ENCODE measurements at regions not wholly inside any gene's neighbourhood (a gene's known extent, or its start where the extent isn't known, plus 50 kb on each side); places are given as distances from the start of the nearest gene placed in this dataset.

DNA sequence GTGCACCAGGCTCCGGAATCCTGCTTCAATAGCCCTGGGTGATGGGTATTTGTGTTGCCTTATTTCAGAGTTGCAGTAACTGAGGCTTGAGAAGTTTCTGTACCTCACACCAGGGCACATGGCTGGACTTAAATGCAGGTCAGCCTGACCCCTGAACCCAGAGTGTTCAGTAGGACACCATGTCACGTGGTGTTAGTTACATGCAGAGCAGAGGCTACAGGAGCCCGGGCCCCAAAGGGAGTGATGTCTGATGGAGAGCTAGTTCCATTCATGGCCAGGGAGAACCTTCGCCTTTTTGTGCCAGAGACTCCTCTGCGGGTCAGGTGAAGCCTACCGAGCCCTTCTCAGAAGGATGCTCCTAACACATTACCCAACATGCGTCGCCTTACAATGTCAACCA lies 161.4 kb upstream of the CST7 start:
- Histone ChIP-seq H3K4me2 (ENCODE audit: low read length) (no peak overlapping the region), H3K9me3 (replicated peaks; ENCODE audit: low read length) (no peaks in the 10 kb centered on the region), H3K27me3 (ENCODE audit: control insufficient read depth, insufficient read depth, low read length) (peaks cover 13% of the 10 kb centered on the region), H3K4me3 (ENCODE audit: low read length) (no peak overlapping the region), H3K4me1 (ENCODE audit: control insufficient read depth, insufficient read depth, low read length) (peaks cover 11% of the 10 kb centered on the region), H3K9ac (ENCODE audit: low read depth, low read length) (no peak overlapping the region), H3K36me3 (ENCODE audit: insufficient read depth, low read length) (no peaks in the 10 kb centered on the region)

DNA sequence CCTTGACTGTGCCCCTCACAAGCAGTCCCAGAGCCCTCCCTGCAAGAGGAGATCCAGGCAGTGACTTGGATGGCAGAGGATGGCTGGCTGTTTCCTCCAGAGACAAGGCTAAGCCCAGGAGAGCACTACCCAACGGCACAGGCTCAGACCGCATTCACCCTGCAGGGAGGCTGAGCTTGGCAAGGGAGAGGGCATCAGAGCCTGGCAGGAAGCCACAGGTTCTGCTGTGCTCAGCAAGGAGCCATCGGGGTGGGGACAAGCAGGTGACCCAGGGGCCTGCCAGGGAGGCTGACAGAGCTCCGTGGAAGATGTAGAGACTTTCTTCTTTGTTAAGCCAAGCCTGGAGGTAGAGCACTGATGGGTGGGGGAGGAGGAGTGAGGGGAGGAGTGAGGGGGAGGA lies 159.2 kb upstream of the CST7 start:
- Histone ChIP-seq H3K4me3 (ENCODE audit: low read length) (no peak overlapping the region), H3K9ac (ENCODE audit: low read depth, low read length) (no peak overlapping the region), H3K27me3 (ENCODE audit: control insufficient read depth, insufficient read depth, low read length) (no peaks in the 10 kb centered on the region), H3K4me1 (ENCODE audit: control insufficient read depth, insufficient read depth, low read length) (peaks cover 10% of the 10 kb centered on the region), H3K9me3 (replicated peaks; ENCODE audit: low read length) (no peaks in the 10 kb centered on the region), H3K36me3 (ENCODE audit: insufficient read depth, low read length) (no peaks in the 10 kb centered on the region), H3K4me2 (ENCODE audit: low read length) (no peak overlapping the region)

DNA sequence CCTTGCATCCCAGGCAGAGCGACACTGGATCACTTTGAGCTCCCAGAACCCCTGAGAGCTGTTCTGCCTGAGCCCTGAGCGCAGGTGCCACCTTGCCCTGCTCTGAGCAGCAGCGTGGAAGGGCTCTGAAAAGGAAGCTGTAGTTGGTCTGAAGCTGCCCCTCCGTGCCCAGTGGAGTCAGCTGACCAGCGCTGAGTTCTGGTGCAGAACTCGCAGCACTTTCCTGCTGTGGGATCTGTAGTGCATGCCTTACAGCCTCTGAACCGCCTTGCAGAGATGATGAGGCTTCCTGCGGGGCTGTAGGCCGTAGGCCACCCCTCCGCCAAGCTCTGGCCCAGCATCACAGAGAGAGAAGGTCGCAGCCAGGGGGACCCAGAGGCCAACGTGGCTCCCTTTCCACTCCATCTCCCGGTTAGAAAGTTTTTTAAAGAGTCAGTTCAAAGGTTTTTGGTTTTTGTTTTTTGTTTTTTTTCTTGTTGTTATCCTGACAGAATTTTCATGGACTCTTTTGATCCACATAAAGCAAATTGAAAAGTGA lies 158.3 kb upstream of the CST7 start:
- Histone ChIP-seq H3K36me3 (ENCODE audit: insufficient read depth, low read length) (no peaks in the 10 kb centered on the region), H3K4me3 (ENCODE audit: low read length) (no peak overlapping the region), H3K9ac (ENCODE audit: low read depth, low read length) (no peak overlapping the region), H3K9me3 (replicated peaks; ENCODE audit: low read length) (no peaks in the 10 kb centered on the region), H3K27me3 (ENCODE audit: control insufficient read depth, insufficient read depth, low read length) (no peaks in the 10 kb centered on the region), H3K4me2 (ENCODE audit: low read length) (no peak overlapping the region), H3K4me1 (ENCODE audit: control insufficient read depth, insufficient read depth, low read length) (peaks cover 1% of the 10 kb centered on the region)

DNA sequence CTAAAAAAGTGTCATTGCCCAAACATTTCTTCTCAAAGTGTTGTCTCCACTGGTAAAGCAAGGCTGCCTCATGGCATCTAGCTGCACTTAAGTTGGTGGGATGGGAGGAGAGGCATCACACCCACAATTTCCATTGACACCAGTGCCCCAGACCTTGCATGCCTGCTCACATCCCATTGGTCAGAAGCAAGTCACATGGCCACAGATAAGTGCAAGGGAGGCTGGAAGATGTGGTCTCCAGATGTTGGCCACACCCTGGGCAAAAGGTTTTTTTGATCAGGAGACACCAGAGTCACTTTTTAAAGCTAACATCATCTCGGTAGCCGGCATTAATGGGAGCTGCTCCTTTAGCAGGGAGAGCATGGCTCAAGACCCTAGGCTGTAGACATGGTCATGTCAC lies 157.1 kb upstream of the CST7 start:
- Histone ChIP-seq H3K9ac (ENCODE audit: low read depth, low read length) (no peak overlapping the region), H3K4me3 (ENCODE audit: low read length) (no peak overlapping the region), H3K4me2 (ENCODE audit: low read length) (no peak overlapping the region), H3K36me3 (ENCODE audit: insufficient read depth, low read length) (no peaks in the 10 kb centered on the region), H3K4me1 (ENCODE audit: control insufficient read depth, insufficient read depth, low read length) (no peaks in the 10 kb centered on the region), H3K27me3 (ENCODE audit: control insufficient read depth, insufficient read depth, low read length) (peaks cover 6% of the 10 kb centered on the region), H3K9me3 (replicated peaks; ENCODE audit: low read length) (no peaks in the 10 kb centered on the region)

DNA sequence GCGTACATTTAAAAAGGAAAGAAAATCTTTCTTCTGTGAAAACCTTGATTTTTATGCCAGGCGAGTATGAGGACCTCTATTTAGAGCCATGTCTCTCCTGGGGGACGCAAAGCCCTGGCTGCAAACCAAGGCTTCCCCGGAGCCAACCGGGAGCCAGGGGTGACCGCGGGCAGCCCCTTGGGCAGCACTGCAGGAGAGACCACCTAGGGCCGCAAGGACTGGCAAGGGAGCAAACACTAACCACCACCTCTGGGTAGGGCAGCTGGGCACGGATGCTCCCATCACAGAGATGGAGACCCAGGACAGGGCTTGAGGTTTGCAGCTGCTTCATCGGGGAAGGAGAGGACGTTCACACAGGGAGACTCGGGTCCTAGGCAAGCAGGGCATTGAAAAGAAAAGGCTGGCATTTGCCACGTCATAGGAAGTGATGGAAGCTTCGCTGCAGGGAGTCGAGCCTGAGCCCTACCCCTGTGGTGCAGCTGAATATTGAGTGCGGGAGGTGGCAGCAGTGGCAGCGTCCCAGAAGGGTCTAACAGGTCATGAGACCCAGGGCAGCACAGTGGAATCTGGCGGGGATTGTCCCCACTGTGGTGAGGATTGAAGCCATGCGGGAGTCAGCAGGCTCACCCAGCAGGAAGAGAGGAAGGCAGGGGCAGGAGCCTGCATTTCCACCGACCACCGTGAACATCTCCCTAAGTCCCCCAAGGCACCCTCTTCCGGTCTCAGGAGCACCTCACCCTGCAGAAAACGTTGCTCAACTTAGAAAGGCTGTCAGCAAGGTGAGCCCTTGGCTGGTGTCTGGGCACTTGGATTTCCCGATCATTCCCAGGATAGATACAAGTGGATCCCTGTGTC lies 156.2 kb upstream of the CST7 start:
- no peak overlapping the region for H3K9ac ChIP-seq (ENCODE audit: low read depth, low read length)
- H3K4me2 ChIP-seq (ENCODE audit: low read length) = no peak overlapping the region
- no peaks in the 10 kb centered on the region for H3K36me3 ChIP-seq (ENCODE audit: insufficient read depth, low read length)
- H3K9me3 ChIP-seq (replicated peaks; ENCODE audit: low read length) = no peaks in the 10 kb centered on the region
- H3K4me1 ChIP-seq (ENCODE audit: control insufficient read depth, insufficient read depth, low read length) = no peaks in the 10 kb centered on the region
- H3K27me3 ChIP-seq (ENCODE audit: control insufficient read depth, insufficient read depth, low read length) = peaks cover 6% of the 10 kb centered on the region
- H3K4me3 ChIP-seq (ENCODE audit: low read length) = no peak overlapping the region

DNA sequence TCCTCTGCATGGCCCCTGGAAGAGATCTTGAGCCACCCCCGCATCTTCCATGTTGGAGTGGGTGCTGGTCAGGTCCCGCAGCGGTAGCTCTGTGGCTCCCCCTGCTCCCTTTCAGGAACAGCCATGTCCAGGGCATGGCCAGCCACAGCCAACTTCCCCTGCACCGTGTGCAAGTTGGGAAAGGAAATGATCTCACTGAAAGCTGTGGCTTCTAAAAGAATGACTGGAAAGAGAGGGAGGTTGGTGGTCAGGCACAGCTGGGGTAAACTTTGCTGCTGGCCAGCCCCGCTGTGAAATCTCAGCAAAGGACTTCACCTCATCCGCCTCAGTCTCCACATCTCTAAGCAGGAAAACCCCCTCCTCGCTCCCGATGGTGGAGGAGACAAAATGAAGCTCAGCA lies 153.6 kb upstream of the CST7 start:
- Histone ChIP-seq H3K4me2 (ENCODE audit: low read length) (no peak overlapping the region), H3K4me3 (ENCODE audit: low read length) (no peak overlapping the region), H3K9ac (ENCODE audit: low read depth, low read length) (no peak overlapping the region), H3K9me3 (replicated peaks; ENCODE audit: low read length) (no peaks in the 10 kb centered on the region), H3K4me1 (ENCODE audit: control insufficient read depth, insufficient read depth, low read length) (peaks cover 9% of the 10 kb centered on the region), H3K36me3 (ENCODE audit: insufficient read depth, low read length) (no peaks in the 10 kb centered on the region), H3K27me3 (ENCODE audit: control insufficient read depth, insufficient read depth, low read length) (peaks cover 6% of the 10 kb centered on the region)

DNA sequence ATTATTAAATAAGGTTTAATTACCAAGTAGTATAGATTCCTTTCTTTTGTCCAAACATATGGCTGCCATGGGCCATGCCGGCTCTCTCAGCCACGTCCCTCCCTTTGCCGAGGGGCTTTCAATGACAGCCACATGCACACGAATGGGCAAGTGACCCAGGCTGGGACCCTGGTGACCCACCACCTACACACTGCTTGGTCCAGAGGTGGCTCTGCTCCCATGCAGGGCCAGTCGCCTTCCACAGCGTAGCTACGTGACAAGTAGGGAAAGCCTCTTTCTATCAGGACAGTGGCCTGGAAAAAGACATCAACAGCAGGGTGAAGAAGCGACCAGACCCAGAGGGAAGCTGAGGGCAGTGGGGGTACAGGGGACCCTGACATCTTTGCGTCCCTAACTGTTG lies 152.8 kb upstream of the CST7 start:
- Histone ChIP-seq H3K9me3 (replicated peaks; ENCODE audit: low read length) (no peaks in the 10 kb centered on the region), H3K4me3 (ENCODE audit: low read length) (no peak overlapping the region), H3K4me2 (ENCODE audit: low read length) (no peak overlapping the region)

DNA sequence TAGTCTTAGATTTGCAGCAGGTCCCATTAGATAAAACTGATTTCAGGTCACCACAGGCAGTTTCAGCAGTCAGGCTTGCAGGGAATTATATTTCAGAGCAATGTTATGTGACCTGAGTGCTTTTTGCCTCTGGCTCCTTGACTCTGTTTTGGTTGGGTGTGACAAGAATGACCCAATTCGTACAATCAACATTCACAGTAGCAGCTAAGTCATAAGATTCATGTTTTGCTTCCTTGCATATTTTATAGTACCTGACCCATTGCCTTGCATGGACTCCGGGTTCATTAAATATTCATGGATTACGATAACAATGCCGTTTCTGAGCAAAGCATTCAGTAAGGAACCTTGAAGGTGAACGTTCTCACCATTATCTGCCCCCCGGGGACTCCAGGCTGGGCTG lies 152.0 kb upstream of the CST7 start:
- H3K4me3 ChIP-seq (ENCODE audit: low read length) = no peak overlapping the region
- no peaks in the 10 kb centered on the region for H3K36me3 ChIP-seq (ENCODE audit: insufficient read depth, low read length)
- peaks cover 9% of the 10 kb centered on the region for H3K4me1 ChIP-seq (ENCODE audit: control insufficient read depth, insufficient read depth, low read length)
- H3K4me2 ChIP-seq (ENCODE audit: low read length) = no peak overlapping the region
- no peak overlapping the region for H3K9ac ChIP-seq (ENCODE audit: low read depth, low read length)
- peaks cover 6% of the 10 kb centered on the region for H3K27me3 ChIP-seq (ENCODE audit: control insufficient read depth, insufficient read depth, low read length)
- H3K9me3 ChIP-seq (replicated peaks; ENCODE audit: low read length) = no peaks in the 10 kb centered on the region

More for the DNA sequence above, 152.8 kb upstream of the CST7 start:
- peaks cover 9% of the 10 kb centered on the region for H3K4me1 ChIP-seq (ENCODE audit: control insufficient read depth, insufficient read depth, low read length)
- no peak overlapping the region for H3K9ac ChIP-seq (ENCODE audit: low read depth, low read length)
- H3K27me3 ChIP-seq (ENCODE audit: control insufficient read depth, insufficient read depth, low read length) = peaks cover 6% of the 10 kb centered on the region
- no peaks in the 10 kb centered on the region for H3K36me3 ChIP-seq (ENCODE audit: insufficient read depth, low read length)

DNA sequence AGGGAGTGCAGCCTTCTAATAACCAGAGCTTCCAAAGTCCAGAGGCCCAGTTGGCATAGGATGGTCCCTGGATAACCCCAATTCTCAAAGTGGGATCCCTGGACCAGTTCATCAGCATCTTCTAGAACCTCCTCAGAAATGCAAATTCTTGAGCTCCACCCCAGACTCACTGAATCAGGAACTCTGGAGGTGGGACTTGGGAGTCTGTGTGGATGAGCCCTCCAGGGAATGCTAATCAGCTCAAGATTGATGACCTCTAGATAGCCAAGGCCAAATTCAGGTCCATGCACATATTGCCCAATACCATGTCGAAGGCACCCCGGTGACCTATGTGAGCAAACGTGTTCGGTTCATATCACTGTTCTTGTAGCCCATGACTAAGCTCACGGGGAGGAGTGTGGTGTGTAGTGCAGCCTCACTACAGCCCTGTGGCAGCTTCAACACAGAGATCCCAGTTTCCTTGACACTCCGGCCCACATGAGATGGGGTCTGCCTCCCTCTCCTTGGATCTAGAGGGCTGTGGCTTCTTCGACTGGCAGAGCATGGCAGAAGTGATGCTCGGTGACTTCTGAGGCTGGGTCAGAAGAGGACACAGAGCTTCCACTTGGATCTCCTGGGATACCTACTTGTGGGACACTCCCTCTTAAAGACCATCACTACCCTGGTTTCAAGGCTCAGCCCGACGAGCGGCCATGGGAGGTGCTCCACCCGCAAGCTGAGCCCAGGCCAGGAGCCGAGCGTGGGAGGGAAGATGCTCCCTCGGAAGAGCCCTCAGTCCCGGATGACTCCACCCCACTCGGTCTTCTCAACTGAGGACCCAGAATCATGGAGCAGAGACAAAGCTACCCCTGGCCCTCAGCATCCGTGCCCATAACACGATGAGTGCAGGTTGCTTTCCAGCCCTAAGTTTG lies 151.1 kb upstream of the CST7 start:
- Histone ChIP-seq H3K4me3 (ENCODE audit: low read length) (no peak overlapping the region), H3K9me3 (replicated peaks; ENCODE audit: low read length) (no peaks in the 10 kb centered on the region), H3K4me2 (ENCODE audit: low read length) (no peak overlapping the region), H3K9ac (ENCODE audit: low read depth, low read length) (no peak overlapping the region), H3K36me3 (ENCODE audit: insufficient read depth, low read length) (no peaks in the 10 kb centered on the region), H3K4me1 (ENCODE audit: control insufficient read depth, insufficient read depth, low read length) (peaks cover 9% of the 10 kb centered on the region), H3K27me3 (ENCODE audit: control insufficient read depth, insufficient read depth, low read length) (peaks cover 6% of the 10 kb centered on the region)

DNA sequence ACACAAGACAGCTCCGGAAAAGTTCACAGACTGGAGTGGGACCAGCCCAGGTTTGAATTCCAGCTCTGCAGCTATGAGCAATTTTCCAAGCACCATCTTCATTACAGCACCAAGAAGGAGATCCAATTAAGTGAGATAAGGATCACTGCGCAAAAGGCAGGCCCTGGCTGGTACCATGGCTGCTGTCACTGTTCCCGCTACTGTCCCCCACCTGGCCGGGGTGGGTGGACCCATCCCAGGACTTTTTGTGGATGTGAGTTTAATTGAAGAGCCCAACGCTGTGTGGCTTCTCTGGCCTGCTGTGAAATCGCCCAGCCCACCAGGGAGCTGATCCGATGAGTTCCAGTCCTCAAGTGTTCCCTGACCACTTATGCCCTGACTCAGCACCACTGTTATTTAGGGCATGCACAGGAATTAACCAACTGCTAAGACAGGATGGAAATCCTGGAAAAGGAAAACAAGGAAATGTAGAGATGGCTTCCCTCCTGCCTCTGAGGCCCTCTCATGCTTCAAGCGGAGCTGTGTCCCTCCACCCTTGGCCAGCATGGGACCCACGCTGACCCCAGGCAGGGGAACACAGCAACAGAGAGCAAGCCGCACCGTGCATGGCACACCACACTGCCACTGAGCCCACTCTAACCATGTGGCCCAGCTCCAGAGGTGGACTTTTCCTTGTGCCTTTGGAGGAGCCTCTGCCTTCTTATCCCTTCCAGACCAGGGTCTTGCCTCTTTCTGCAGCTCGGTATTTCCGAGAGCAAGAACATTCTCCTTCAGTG lies 150.0 kb upstream of the CST7 start:
- H3K4me2 ChIP-seq (ENCODE audit: low read length) = no peak overlapping the region
- H3K9ac ChIP-seq (ENCODE audit: low read depth, low read length) = no peak overlapping the region
- H3K4me1 ChIP-seq (ENCODE audit: control insufficient read depth, insufficient read depth, low read length) = peaks cover 9% of the 10 kb centered on the region
- H3K27me3 ChIP-seq (ENCODE audit: control insufficient read depth, insufficient read depth, low read length) = peaks cover 6% of the 10 kb centered on the region
- H3K4me3 ChIP-seq (ENCODE audit: low read length) = no peak overlapping the region
- no peaks in the 10 kb centered on the region for H3K9me3 ChIP-seq (replicated peaks; ENCODE audit: low read length)
- H3K36me3 ChIP-seq (ENCODE audit: insufficient read depth, low read length) = no peaks in the 10 kb centered on the region

All from skeletal muscle satellite cell (primary cell).